GM19395 (cell line): ENCODE measurements at regions not wholly inside any gene's neighbourhood (a gene's known extent, or its start where the extent isn't known, plus 50 kb on each side); places are given as distances from the start of the nearest gene placed in this dataset.

Experiments
- ATAC-seq: cut with Tn5 transposase; IDR thresholded peaks from one replicate; pipeline ENCODE4 v1.9.1; 2021; ENCODE audit warnings: mild to moderate bottlenecking, moderate library complexity; ENCODE audit not compliant: unreplicated experiment

DNA sequence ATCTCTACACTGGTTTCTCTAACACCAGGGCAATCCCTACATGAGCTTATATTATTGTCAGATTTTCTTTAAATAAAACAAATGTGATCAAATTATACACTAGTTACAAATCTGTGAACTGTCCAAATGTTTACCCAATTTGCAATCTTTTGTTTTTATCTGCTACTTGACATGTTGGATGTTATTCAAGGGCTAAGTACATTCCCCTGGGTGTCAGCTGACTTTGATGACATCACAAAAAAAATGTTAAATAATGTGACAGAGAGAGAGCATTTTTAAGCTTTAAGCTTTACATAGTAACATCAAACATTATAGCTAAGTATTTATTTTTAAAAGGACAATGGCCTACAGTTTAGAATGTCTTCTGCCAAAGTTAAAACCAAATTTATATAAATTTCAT is 431.3 kb upstream of the PKN2 start:
- no peak for ATAC-seq

DNA sequence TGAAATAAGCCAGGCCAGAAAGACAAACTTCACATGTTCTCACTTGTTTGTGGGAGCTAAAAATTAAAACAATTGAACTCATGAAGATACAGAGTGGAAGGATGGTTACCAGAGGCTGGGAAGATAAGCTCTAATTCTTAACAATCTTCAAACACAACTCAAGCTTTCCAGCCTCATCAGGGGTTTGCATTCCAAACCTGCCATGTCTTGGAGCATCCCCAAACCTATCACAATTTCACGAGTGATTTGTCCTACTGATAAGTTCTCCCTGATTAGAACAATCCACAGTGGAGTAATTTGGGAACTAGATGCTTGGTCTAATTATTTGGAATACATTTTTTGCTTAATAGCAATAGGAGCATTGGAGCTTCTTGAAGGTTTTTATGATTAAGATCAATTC is 418.5 kb upstream of the PKN2 start:
- no peak for ATAC-seq

DNA sequence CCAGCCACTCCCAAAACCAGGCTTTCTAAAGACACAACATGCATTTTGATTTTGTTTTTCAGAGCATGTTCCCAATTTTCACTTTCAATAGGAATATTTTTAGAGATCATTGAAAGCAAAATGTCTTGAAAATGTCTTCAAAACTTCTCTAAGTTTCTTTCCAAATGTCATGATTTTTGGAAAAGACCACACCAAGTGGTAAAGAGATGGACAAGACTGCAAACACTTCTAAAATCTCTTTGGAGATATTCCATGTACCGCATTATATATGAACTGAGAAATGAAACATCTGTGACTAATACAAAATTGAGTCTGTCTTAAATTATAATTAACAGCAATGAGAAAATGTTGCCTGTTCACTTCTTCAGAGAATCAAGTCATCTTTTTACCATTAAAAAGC is 418.0 kb upstream of the PKN2 start:
- no peak for ATAC-seq

DNA sequence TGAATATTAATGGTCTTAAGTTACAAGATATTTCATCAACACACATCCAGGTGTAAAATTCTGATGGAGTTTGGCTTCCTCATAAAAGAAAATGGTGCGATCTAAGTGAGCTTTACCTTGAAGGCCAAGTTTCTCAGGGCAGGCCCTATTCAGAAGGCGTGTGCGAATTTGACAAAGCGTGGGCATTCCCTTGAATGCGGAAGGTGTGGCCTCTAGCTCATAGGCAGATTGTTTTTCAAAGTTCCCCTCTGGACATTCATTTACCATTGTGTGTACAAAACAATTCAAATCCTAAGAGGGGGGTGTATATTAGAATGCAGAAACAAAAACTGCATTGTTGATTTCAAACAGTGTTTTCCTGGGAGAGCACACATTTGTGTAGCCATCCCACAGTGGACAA is 411.9 kb upstream of the PKN2 start:
- ATAC-seq: no peak

DNA sequence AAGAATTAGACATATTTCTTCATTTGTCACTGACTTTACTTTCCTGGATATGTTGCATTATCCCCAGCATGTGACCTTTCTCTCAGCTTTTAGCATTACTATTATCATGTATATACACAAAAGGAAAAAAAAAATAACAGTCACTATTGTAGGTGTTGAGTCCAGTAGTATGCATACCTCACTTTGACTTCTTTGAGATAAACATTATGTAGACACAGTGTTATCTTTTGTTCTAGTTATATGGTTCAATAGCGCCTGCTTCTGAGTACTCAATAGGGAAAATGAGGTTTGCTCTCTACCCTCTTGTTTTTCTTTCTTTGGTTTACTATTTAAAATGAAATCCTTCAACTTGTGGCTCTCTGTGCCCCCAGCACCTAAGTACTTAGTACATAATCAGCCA is 409.6 kb upstream of the PKN2 start:
- no peak for ATAC-seq

DNA sequence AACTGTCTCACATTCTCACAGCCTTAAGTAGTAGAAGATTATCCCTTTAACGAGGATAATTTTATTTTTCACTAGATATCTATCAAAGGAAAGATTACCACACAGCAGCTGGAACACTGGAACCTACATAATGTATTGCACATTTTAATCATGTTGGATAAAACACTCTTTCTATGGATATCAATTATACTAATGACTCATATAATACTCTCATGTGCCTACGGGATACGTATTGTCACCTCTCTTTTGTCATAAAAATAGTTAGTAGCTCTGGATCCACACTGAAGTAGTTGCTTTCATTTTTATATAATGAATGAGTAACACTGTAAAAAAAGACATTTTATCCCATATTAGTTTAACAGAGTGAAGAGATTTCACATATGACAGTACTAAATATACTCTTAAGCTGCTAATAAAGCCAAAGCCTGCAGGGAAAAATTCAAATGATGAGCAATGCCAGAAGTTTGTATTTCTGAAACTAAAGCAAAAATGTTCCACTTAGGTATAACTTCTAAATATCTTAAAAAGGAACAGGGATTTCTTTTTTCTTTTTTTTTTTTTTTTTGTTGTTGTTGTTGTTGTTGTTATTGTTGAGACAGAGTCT is 408.7 kb upstream of the PKN2 start:
- no peak for ATAC-seq

DNA sequence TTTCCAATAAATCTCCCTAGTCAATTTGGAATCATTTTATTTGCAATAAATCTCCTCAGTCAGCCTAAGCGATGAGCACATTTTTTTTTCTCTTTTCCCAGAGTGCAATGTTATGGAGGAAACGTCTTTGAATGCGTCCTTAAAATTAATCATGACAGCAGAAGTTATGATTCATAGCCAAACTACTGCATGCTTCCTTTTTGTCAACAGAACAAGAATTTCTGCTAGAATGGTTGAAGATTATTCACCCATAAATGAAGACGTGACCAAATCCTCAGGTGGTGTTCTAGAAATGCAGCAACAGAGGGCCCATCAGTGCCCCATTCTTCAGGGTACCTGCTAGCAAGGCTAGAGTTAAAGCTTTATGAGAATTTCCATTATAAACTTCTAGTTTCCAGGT is 407.9 kb upstream of the PKN2 start:
- no peak for ATAC-seq

DNA sequence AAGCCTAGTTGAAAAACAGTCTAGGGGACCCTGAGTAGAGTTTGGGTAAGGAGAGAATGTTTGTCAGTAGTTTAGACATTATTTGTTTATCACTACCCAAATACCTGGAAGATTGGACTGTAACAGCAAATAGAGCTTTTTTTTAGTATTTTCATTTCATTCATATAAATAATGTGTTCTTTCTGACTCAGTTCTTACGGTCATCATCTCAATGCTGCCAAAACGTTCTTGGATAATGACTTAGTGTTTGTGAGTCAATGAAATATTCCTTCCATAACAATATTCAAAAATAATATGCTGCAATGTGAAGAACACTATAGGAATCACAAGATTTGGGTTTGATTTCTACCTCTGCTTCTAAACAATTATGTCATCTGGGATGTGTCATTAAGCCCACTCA is 400.0 kb upstream of the PKN2 start:
- no peak for ATAC-seq

DNA sequence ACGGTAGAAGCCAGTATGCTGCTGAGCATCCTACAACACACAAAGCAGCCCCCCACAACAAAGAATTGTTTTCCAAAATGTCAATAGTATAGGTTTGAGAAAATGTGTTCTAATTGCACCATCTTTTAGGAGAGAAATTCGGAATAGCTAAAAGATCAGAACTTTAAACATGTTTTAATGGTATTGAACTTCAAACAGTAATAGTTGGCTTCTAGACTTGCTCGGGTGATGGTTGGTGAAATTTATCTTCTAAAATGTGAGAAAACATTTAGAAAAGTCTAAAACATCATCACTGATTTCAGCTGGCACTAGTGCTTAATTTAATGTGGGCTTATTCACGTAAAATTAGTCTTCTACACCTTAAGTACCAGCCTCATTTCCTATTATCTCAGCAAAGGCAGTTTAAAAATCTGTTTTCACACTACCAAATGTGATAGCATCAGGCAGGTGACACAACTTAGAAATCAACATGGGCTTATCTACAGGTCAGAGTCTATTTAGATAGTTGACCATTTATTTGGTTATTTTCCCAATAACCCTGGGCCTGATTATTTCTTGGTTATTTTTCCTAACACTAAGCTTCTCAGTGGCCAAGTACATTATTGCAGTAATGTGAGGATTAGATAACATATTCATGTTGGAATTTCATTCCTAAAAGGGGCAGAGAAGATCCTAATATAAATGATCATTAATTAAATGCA is 399.3 kb upstream of the PKN2 start:
- no peak for ATAC-seq

DNA sequence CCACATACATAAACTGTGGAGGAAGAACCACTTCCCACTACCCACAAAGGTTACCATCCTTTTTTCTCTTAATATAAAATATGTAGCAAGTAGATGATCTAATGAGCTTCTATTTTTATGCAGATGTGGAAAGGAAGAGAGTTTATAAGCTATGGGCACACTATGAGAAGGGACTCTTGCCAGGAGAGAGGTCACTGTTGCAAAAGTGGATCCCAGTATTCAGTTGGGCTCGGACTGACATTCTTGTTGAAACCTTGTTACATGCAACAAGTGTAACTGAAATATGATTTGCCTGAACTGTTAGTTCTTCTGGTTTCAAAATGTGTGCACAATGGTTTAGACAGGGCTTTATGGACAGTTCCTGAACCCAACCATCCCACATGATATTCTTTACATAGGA is 397.4 kb upstream of the PKN2 start:
- ATAC-seq: no peak

DNA sequence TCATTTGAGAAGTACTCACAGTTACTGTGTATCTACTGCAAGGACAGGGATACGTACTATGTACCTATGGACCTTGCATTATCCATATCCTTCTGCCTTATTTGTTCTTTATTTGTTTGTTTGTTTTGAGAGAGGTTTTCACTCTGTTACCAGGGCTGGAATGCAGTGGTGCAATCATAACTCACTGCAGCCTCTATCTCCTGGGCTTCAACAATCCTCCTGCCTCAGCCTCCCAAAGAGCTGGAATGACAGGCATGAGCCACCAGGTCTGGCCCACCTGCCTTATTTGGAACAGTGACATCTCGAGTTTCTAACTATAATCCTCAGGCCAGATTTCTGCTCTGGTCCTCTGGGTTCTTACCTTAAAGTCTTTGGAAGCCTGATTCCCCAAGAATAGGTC is 395.5 kb upstream of the PKN2 start:
- ATAC-seq: no peak

DNA sequence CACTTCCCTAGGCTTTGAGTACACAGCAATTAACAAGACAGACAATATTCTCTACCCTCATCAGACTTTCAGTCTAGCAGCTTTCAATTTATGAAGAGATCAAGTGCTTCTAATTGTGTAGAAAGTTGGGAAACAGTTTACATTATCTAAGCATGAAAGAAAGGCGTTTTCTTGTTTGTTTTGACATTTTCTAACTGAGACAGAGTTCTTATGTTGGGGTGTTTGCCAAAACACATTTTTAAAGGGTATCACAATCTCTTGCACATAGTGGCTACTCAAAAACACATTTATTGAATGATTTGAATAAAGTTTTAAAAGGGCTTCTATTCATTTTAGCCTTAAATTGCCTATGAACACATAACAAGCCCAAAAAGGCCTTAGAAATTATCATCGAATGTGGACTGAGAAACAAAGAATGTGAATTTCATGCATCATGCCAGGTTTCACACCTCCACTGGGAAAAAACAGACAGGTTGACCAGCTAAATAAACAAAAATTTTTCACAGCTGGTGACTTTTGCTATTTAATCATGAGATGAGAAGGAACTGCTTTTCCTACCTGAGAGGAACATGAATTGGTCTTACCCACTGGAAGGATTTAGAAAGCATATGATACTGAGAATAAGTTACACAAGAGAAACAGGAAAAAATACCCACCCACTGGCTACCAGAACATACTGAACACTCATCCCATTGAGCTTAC is 394.5 kb upstream of the PKN2 start:
- no peak for ATAC-seq

DNA sequence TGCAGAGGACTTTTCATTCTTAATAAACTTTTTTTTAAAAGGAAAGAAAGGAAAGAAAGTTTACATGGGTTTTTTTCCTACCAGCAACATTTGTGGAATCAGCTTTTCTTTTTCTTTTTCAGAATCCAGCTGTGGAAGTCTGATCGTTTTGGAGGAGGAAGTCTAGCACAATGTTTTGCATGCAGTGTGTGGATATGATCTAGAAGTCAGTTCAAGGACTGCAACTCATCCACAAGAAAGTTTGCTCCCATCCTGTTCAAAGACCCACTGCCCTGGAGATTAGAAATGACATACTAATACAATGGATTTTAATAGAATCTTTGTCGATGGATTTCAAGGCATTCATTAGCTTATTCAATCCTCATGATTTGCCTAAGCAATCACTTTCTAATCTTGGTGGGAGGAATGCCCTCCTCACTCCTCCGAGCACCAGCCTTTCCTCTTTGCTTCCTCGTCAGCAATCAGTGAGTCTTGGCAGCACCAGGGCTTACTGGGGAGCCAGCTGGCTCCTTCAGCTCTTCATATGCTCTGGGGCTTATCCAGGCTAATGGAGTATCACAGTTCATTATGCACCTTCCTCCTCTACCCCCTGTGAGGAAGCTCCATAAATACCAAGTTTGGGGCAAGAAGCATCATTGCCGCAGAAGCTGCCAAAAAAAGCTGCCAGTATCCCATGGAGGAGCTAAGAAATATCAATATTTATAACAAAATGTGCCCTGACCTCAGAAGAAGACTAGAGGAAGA is 392.3 kb upstream of the PKN2 start:
- no peak for ATAC-seq

DNA sequence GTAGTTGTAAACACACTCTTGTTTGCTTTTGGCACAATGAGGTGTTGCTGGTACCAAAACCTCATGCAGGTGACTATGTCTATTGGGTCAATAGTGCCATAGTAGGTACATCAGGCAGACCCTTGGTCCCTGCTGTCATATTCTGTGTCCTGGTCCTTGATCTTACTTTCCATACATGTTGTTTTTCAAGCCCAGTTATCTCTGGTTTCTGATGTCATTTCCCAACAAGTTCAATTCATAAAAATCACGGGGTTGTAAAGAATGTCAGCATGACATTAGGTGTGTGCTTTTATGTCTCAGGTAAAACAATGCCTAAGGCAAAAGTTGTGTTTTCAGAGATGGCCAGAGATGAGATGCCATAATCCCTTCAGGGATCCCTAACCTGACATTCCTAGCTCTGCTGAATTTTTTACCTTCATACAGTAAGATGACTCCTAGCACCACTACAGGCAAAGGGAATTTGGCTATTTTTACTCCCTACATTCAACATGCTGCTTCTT is 390.3 kb upstream of the PKN2 start:
- no peak for ATAC-seq

DNA sequence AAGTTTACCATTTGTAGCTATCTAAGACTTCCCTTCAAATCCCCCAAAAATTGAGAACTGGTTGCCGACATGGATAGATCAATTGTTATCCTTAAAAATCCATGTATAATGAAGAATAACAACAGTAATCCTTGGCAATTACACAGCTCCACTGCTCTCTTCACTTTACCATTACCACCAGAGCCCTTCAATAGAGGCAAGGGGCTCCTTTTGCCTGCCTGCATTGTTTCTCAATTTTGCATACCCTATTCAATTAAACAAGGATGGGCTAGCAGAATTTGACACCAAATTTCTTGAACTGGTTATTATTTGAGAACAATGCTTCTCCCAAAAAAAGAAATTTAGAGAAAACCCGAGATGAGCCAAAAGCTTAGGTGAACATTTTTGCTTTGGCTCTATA is 387.8 kb upstream of the PKN2 start:
- no peak for ATAC-seq

DNA sequence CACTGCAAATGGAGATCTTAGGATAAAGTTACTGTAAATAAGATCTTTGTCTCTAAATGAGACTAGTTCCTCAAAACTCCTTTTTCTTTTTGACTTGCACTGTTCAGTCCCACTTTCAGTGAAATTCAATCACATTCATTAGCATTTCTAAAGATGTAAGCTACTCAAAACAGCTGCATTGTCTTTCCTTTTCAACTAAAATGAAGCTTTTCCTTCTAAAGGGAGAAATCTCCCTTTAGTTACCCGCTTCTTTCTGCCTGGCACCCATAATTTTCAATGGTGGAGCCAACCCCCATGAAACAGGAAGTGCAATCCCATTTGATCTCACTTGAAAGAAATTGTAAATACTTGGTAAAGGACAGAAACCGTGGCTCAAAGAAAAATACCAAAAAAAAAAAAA is 387.4 kb upstream of the PKN2 start:
- ATAC-seq: no peak

DNA sequence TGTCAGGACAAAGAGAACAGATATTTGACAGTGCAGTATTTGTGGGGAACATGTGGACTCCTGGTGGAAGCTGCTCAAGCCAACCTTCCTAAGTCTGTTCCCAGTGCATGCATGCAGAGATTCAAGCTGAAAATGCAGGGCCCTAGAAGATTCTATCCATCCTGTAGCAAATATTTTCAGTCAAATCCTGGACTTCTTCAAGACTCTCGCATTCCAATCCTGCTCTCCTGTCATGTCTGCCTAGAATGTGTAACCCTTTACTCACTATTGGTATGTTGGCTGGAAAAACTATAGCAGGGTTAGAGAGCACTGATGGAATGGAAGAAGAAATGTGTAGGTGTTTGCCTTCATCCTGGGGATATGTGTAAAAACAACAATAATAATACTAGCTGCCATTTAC is 385.6 kb upstream of the PKN2 start:
- ATAC-seq: no peak

DNA sequence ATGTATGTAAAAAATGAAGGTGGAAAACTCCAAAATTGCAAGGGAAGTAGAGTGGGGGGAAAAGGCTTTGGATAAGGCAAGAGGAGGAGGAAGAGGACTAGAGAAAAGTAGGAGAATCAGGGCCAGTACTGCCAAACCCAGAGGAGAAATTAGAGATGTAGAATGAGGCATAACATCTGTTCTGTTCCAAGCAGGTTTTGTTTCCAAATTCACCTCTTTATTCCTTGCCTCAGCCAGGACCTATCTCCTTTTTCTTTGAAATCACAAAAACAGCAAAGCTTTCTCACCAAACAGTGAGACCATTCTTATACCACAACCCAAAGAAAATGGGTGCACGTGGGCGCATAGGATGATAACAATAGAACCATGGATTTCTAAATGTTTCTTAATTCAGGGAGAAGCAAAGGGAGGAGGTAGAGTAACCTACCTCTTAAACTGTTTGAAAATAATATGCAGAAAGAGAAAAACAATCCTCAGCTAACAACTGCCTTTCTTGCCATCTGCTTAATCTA is 383.3 kb upstream of the PKN2 start:
- no peak for ATAC-seq

DNA sequence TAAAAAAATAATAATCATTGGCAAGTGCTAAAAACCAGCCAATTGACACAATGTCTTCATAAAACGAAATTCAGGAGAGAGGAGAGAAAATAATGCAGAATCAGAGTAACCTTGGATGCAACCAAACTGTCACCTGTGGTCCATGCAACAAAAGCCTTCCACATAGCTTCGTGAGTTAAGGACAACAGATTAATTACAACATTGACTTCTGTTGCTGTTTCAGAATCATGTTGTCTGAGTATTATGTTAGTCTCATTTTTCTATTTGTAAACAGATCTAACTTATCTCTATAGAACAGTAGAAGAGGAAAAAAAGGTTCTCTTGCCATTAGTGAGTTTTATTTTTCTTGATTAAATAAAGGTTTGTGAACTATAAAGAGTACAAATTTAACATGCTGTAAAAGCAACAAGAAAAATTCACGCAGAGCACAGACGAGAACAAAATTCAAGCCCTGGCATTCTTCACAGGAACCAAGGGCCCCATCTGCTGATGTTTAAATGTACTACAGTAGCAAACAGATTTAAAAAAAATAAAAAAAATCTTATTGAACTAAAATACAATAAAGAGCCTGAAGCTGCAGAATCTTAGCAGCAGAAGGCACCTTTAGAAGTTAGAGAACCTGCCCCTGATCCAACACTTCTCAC is 381.1 kb upstream of the PKN2 start:
- no peak for ATAC-seq

DNA sequence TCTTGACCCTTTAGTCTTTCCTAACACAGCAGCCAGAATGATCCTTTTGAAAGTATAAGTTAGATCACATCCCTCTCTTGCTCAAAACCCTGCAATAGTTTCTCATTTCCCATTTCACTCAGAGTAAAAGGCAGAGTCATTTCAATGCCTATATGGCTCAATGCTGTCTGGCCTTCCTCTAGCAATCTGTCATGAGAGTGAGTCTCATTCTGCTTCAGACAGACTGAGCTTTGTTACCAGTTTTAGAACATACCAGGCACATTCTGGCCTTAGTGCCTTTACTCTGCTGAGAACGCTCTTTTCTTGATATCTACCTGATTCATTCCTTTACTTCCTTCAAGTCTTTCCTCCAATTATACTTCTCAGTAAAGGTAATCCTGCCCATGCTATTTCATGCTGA is 372.8 kb upstream of the PKN2 start:
- no peak for ATAC-seq

DNA sequence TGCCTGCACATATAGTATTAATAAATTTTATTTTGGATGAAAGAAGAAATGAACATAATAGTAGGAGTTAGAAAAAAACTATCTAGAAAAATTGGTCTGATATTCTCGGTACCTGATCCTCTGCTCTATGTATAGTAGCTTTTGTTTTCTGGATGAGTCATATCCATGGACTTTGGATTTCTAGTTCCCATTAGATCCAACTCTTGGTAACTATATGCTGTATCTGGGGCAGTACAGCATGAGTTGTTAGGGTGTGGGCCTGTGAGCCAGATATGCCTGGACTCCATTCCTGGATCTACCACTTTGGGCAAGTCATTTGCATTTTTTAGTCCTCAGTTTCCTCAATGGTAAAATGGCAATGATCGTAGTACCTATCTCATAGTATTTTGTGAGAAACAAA is 372.2 kb upstream of the PKN2 start:
- ATAC-seq: no peak
